SK-N-SH (cell line): ENCODE measurements at regions not wholly inside any gene's neighbourhood (a gene's known extent, or its start where the extent isn't known, plus 50 kb on each side); places are given as distances from the start of the nearest gene placed in this dataset.

Source experiments
- CTCF ChIA-PET: fragments of 300-600, 350-600 bp; formaldehyde crosslinking; extraction: SDS; loops from one replicate; lab custom pipeline; 2021; lab: Yijun Ruan, JAX
- POLR2A ChIA-PET: fragments of 350-600 bp; sonication (Branson Sonifier 250); formaldehyde crosslinking; extraction: SDS; loops from one replicate; lab custom pipeline; 2020; ENCODE audit warnings: antibody characterized with exemption, inconsistent platforms; lab: Yijun Ruan, JAX
- DNase-seq: peaks from one replicate; pipeline ENCODE4 v3.0.0; 2012
- H2AFZ ChIP-seq: fragments of 200-600 bp; sonication (generic); 2 replicates; pipeline ENCODE4 v1.8.1; 2016; ENCODE audit warnings: antibody characterized with exemption, mild to moderate bottlenecking, low read depth
- H3F3A ChIP-seq: fragments of 200-600 bp; sonication (generic); replicated peaks from 2 replicates; pipeline ENCODE3; 2016; ENCODE audit warnings: antibody characterized with exemption, mild to moderate bottlenecking; ENCODE audit not compliant: insufficient read depth
- H3K27ac ChIP-seq, 2 experiments: fragments of 200-500 bp in 1 of 2; fragments of 200-600 bp in 1 of 2; sonication (Bioruptor generic) in 1 of 2; sonication (generic), shearing (Covaris generic) in 1 of 2; 2 replicates each; pipeline versions ENCODE4 v1.5.1 to v1.6.1; 2014 to 2016; ENCODE audit warnings: low read depth in 2 of 2, inconsistent platforms in 1 of 2, low read length in 1 of 2, mild to moderate bottlenecking in 1 of 2, mixed read lengths in 1 of 2
- H3K27me3 ChIP-seq: fragments of 200-600 bp; sonication (generic), shearing (Covaris generic); 2 replicates; pipeline ENCODE4 v1.6.1; 2016; ENCODE audit warnings: mixed run types; ENCODE audit not compliant: insufficient read depth
- H3K36me3 ChIP-seq, 2 experiments: fragments of 200-500 bp in 1 of 2; fragments of 200-600 bp in 1 of 2; sonication (Bioruptor generic) in 1 of 2; sonication (generic) in 1 of 2; replicated peaks in 1 of 2; 2 replicates each; pipeline versions ENCODE3 to v1.5.1; 2014 to 2016; ENCODE audit warnings: low read length in 1 of 2, mild to moderate bottlenecking in 1 of 2; ENCODE audit not compliant: insufficient read depth in 2 of 2, control insufficient read depth in 1 of 2
- H3K4me1 ChIP-seq, 2 experiments: fragments of 200-500 bp in 1 of 2; fragments of 200-600 bp in 1 of 2; sonication (Bioruptor generic) in 1 of 2; sonication (generic), shearing (Covaris generic) in 1 of 2; 2 replicates each; pipeline versions ENCODE4 v1.5.1 to v1.6.1; 2014 to 2016; ENCODE audit warnings: low read depth in 1 of 2, low read length in 1 of 2, mixed run types in 1 of 2; ENCODE audit not compliant: insufficient read depth in 2 of 2, control insufficient read depth in 1 of 2
- H3K4me2 ChIP-seq: fragments of 200-600 bp; sonication (generic), shearing (Covaris generic); 2 replicates; pipeline ENCODE4 v1.6.1; 2017; ENCODE audit warnings: mixed run types
- H3K4me3 ChIP-seq, 2 experiments: fragments of 200-500 bp in 1 of 2; fragments of 200-600 bp in 1 of 2; sonication (Bioruptor generic) in 1 of 2; sonication (generic), shearing (Covaris generic) in 1 of 2; 2 replicates each; pipeline versions ENCODE4 v1.5.1 to v1.8.1; 2014 to 2016; ENCODE audit warnings: low read depth in 2 of 2, inconsistent platforms in 1 of 2, low read length in 1 of 2, mild to moderate bottlenecking in 1 of 2, mixed read lengths in 1 of 2, moderate library complexity in 1 of 2
- H3K79me2 ChIP-seq: fragments of 200-600 bp; sonication (generic); 2 replicates; pipeline ENCODE4 v1.8.1; 2017; ENCODE audit warnings: mild to moderate bottlenecking; ENCODE audit not compliant: insufficient read depth
- H3K9ac ChIP-seq: fragments of 200-600 bp; sonication (generic); 2 replicates; pipeline ENCODE4 v1.6.1; 2017; ENCODE audit warnings: mixed run types
- H3K9me2 ChIP-seq: fragments of 200-600 bp; sonication (generic); 2 replicates; pipeline ENCODE4 v1.6.1; 2017; ENCODE audit warnings: mixed run types
- H3K9me3 ChIP-seq: fragments of 200-600 bp; sonication (generic); 2 replicates; pipeline ENCODE4 v1.6.1; 2017; ENCODE audit warnings: mixed run types, mild to moderate bottlenecking, moderate library complexity
- H4K20me1 ChIP-seq: fragments of 200-600 bp; sonication (generic); 2 replicates; pipeline ENCODE4 v1.6.1; 2017; ENCODE audit warnings: mild to moderate bottlenecking, mixed run types; ENCODE audit not compliant: insufficient read depth
- CHD2 ChIP-seq: fragments of 150-350 bp; IDR thresholded peaks from 2 replicates; pipeline ENCODE4 v1.6.1; 2018; ENCODE audit warnings: low read length; ENCODE audit not compliant: partially characterized antibody
- EP300 ChIP-seq, 2 experiments: IDR thresholded peaks; 2 replicates each; pipeline versions ENCODE4 v1.4.0 to v1.6.1; 2012; ENCODE audit warnings: borderline replicate concordance in 1 of 2, low read depth in 1 of 2, low read length in 1 of 2
- EZH2phosphoT487 ChIP-seq: fragments of 200-600 bp; sonication (generic); IDR thresholded peaks from 2 replicates; pipeline ENCODE4 v1.6.1; 2017; ENCODE audit warnings: low read depth, mixed run types, mild to moderate bottlenecking, antibody characterized with exemption, moderate library complexity, borderline replicate concordance
- FOSL2 ChIP-seq: IDR thresholded peaks from 2 replicates; pipeline ENCODE4 v1.4.0; 2012; ENCODE audit warnings: low read depth, mild to moderate bottlenecking, moderate library complexity, borderline replicate concordance
- GATA2 ChIP-seq: sonication (generic); formaldehyde crosslinking; IDR thresholded peaks from 2 replicates; pipeline ENCODE4 v1.5.0; 2020; ENCODE audit warnings: mild to moderate bottlenecking, missing genetic modification reagents
- NRF1 ChIP-seq: IDR thresholded peaks from 2 replicates; pipeline ENCODE4 v1.6.1; 2012; ENCODE audit warnings: low read depth, mild to moderate bottlenecking, low read length
- RAD21 ChIP-seq: IDR thresholded peaks from 2 replicates; pipeline ENCODE4 v1.6.1; 2012; ENCODE audit warnings: mild to moderate bottlenecking, low read length
- RCOR1 ChIP-seq: fragments of 150-350 bp; IDR thresholded peaks from 2 replicates; pipeline ENCODE4 v1.6.1; 2017; ENCODE audit warnings: antibody characterized with exemption, low read length
- RFX5 ChIP-seq: IDR thresholded peaks from 2 replicates; pipeline ENCODE4 v1.6.1; 2012; ENCODE audit warnings: mild to moderate bottlenecking, improper control_type of control experiment, low read length
- TAF1 ChIP-seq: IDR thresholded peaks from 2 replicates; pipeline ENCODE4 v1.6.1; 2012; ENCODE audit warnings: low read depth, mild to moderate bottlenecking, low read length, moderate library complexity, borderline replicate concordance
- TCF12 ChIP-seq: IDR thresholded peaks from 2 replicates; pipeline ENCODE4 v1.4.0; 2012
- YY1 ChIP-seq: IDR thresholded peaks from 2 replicates; pipeline ENCODE4 v1.4.0; 2012; ENCODE audit warnings: low read depth, mild to moderate bottlenecking
- WGBS: methylation state at CpG from one replicate; pipeline ENCODE4 v1.1.6; 2017; ENCODE audit warnings: low lambda C conversion rate; 5-methylcytosine and 5-hydroxymethylcytosine counted together
- TF ChIP-seq, protein P1 (sequence below): IDR thresholded peaks from 2 replicates; pipeline ENCODE4 v1.4.0; 2012; ENCODE audit warnings: low read depth, borderline replicate concordance
- TF ChIP-seq, protein P2 (sequence below): IDR thresholded peaks from 2 replicates; pipeline ENCODE4; 2012
- TF ChIP-seq, protein P3 (sequence below): fragments of 150-350 bp; IDR thresholded peaks from 2 replicates; pipeline ENCODE4 v1.6.1; 2016; ENCODE audit warnings: mild to moderate bottlenecking, low read depth, low read length

DNA sequence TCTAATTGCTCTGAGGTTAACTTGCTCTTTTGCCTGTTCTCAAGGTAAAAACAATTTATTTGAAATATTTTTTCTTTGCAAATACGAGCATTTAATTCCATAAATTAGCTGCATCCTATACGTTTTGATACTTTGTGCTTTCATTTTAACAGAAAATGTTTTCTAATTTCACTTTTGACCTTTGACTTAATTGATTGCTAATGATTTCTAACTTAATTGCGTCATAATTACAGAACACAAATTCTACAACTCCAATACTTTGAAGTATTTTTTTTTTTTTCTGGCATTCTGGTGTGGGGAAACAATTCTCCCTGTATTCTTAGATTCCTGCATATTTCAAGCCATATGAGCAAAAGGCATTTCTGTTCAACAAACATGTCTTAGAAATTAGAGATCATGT lies 134.0 kb downstream of the ISOC1 start:
- 12% methylated on average over 3 of the region's 3 CpGs for WGBS
- Histone ChIP-seq H3K4me3 (no peak overlapping the region), H4K20me1 (no peaks in the 10 kb centered on the region), H3K9me3 (no peaks in the 10 kb centered on the region), H3K79me2 (no peaks in the 10 kb centered on the region), H2AFZ (no peak overlapping the region), H3K4me1 (no peaks in the 10 kb centered on the region), H3K27me3 (no peaks in the 10 kb centered on the region), H3K9me2 (no peaks in the 10 kb centered on the region), H3K9ac (no peak overlapping the region), H3K27ac (no peak overlapping the region), H3K4me2 (no peak overlapping the region), H3K36me3 (no peaks in the 10 kb centered on the region), H3F3A (no peaks in the 10 kb centered on the region)
- TF ChIP-seq, protein P1, sequence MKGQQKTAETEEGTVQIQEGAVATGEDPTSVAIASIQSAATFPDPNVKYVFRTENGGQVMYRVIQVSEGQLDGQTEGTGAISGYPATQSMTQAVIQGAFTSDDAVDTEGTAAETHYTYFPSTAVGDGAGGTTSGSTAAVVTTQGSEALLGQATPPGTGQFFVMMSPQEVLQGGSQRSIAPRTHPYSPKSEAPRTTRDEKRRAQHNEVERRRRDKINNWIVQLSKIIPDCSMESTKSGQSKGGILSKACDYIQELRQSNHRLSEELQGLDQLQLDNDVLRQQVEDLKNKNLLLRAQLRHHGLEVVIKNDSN = no peak
- TF ChIP-seq RAD21 = no peak
- no peak for TF ChIP-seq YY1
- TF ChIP-seq CHD2 = no peak
- no peak for DNase-seq
- CTCF ChIA-PET = interaction anchor here (1.6 kb wide), 1 partner anchor 323 kb away, joined by 3 read pairs; no protein-coding TSS in a partner anchor
- POLR2A ChIA-PET = no interaction called here

DNA sequence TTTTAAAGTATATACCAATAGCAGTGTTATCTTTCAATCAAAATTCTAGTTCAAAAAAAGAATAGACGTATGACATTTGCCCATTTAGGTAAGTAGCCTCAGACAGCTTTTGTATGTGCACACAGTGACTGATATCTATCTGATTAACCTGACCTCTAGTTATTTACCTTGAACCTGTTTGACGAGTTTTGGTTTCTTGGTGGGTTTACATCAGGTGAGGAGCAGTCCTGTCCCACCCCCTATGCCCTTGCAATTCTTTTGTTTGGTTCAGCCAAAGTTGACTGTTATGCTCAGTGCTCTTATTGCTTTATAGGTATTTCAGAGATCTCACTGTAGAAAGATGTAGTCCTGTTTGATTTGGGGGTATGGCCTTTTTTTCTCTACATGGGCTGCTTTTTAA lies 147.2 kb downstream of the ISOC1 start:
- no peak overlapping the region for H3K9ac ChIP-seq
- H3K79me2 ChIP-seq = no peaks in the 10 kb centered on the region
- no peak overlapping the region for H2AFZ ChIP-seq
- no peaks in the 10 kb centered on the region for H3K27me3 ChIP-seq
- H3F3A ChIP-seq = no peaks in the 10 kb centered on the region
- no peaks in the 10 kb centered on the region; a peak in 1 of 4 replicates for H3K4me1 ChIP-seq
- ChIA-PET CTCF (no interaction called here), POLR2A (no interaction called here)
- no peak overlapping the region for H3K27ac ChIP-seq
- peaks cover 4% of the 10 kb centered on the region; the same call in 1 of the 2 replicates for H3K9me2 ChIP-seq
- no peak overlapping the region for H3K4me2 ChIP-seq
- no peaks in the 10 kb centered on the region for H3K36me3 ChIP-seq
- DNase-seq = no peak
- H3K4me3 ChIP-seq = no peak overlapping the region
- TF ChIP-seq EZH2phosphoT487 (no peak), RFX5 (no peak), FOSL2 (no peak), NRF1 (no peak)
- TF ChIP-seq, protein P2, sequence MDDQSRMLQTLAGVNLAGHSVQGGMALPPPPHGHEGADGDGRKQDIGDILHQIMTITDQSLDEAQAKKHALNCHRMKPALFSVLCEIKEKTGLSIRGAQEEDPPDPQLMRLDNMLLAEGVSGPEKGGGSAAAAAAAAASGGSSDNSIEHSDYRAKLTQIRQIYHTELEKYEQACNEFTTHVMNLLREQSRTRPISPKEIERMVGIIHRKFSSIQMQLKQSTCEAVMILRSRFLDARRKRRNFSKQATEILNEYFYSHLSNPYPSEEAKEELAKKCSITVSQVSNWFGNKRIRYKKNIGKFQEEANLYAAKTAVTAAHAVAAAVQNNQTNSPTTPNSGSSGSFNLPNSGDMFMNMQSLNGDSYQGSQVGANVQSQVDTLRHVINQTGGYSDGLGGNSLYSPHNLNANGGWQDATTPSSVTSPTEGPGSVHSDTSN = no peak
- no peaks in the 10 kb centered on the region for H4K20me1 ChIP-seq
- 0 out of 2 replicates have a peak, but pooled peaks cover 3% of the 10 kb centered on the region for H3K9me3 ChIP-seq
- 34% methylated on average over 2 of the region's 2 CpGs for WGBS

DNA sequence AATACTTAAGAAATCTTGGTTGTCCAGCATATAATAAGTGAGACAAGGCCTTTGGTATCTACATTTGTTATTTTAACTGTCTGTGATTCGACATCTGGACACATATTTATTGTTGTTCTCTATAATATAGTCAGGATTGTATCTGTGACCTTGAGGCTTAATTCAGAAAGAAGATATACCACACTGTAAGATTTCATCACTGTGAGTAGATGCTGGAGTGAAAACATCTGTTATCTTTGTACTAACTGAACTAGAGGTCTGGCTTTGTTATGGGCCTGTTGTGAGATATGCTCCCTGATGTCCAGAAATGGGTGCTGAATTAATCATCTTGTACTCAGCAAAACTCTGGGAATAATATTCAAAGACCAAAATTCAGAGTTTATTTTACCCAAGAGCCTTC lies 148.5 kb downstream of the ISOC1 start:
- Histone ChIP-seq H3K79me2 (no peaks in the 10 kb centered on the region), H4K20me1 (no peaks in the 10 kb centered on the region), H3K4me3 (no peak overlapping the region), H3F3A (no peaks in the 10 kb centered on the region), H3K4me2 (no peak overlapping the region), H2AFZ (no peak overlapping the region), H3K4me1 (no peaks in the 10 kb centered on the region; a peak in 1 of 4 replicates), H3K27ac (peak overlapping the region in 1 of 2 experiments; percentile 62; a peak in 1 of 4 replicates), H3K9me2 (peaks cover 4% of the 10 kb centered on the region; the same call in 1 of the 2 replicates), H3K9me3 (0 out of 2 replicates have a peak, but pooled peaks cover 3% of the 10 kb centered on the region), H3K36me3 (no peaks in the 10 kb centered on the region), H3K9ac (no peak overlapping the region), H3K27me3 (no peaks in the 10 kb centered on the region)
- ChIA-PET POLR2A (no interaction called here), CTCF (no interaction called here)
- TF ChIP-seq GATA2 (CRISPR knock-in tag) = peak; percentile 84
- TF ChIP-seq CHD2 = peak; percentile 34
- peak; percentile 84 for TF ChIP-seq RCOR1
- TF ChIP-seq EP300 (IDR thresholded peaks at IDR 0.05; ENCODE audit: borderline replicate concordance in 1 of 2, low read depth in 1 of 2, low read length in 1 of 2) = peak in 1 of 2 experiments; percentile 76; a peak in 2 of 4 replicates
- no peak for TF ChIP-seq TAF1
- TF ChIP-seq RAD21 = peak; percentile 5; the same call in 1 of the 2 replicates
- peak; percentile 46 for TF ChIP-seq TCF12
- TF ChIP-seq, protein P2 = no peak
- TF ChIP-seq, protein P3, sequence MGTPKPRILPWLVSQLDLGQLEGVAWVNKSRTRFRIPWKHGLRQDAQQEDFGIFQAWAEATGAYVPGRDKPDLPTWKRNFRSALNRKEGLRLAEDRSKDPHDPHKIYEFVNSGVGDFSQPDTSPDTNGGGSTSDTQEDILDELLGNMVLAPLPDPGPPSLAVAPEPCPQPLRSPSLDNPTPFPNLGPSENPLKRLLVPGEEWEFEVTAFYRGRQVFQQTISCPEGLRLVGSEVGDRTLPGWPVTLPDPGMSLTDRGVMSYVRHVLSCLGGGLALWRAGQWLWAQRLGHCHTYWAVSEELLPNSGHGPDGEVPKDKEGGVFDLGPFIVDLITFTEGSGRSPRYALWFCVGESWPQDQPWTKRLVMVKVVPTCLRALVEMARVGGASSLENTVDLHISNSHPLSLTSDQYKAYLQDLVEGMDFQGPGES = no peak
- DNase-seq = peak; percentile 28
- WGBS = 0% methylated on average over 1 of the region's 1 CpG
